Loucy (cell line): ENCODE measurements at regions not wholly inside any gene's neighbourhood (a gene's known extent, or its start where the extent isn't known, plus 50 kb on each side); places are given as distances from the start of the nearest gene placed in this dataset.
"Not testable (repeated sequence)": the region's sequence is repeated elsewhere in the genome, so short reads cannot be mapped to it uniquely, and the experiment has no call there.

Source experiments
- H2AFZ ChIP-seq: fragments of 200-600 bp; sonication (generic); 2 replicates; pipeline ENCODE4 v1.6.0; 2016; ENCODE audit warnings: antibody characterized with exemption, mild to moderate bottlenecking, low read length, moderate library complexity
- H3F3A ChIP-seq: fragments of 200-600 bp; 2 replicates; pipeline ENCODE4 v1.6.0; 2016; ENCODE audit warnings: antibody characterized with exemption, low read depth, mild to moderate bottlenecking
- H3K27me3 ChIP-seq: fragments of 200-600 bp; sonication (generic); 2 replicates; pipeline ENCODE4 v1.6.1; 2014; ENCODE audit warnings: low read length, mild to moderate bottlenecking; ENCODE audit not compliant: insufficient read depth, poor library complexity, severe bottlenecking
- H3K36me3 ChIP-seq: fragments of 200-600 bp; sonication (generic); 2 replicates; pipeline ENCODE4 v1.6.1; 2016; ENCODE audit warnings: low read length; ENCODE audit not compliant: insufficient read depth
- H3K4me1 ChIP-seq: fragments of 200-600 bp; sonication (generic); 2 replicates; pipeline ENCODE4 v1.5.1; 2014; ENCODE audit warnings: low read length, mild to moderate bottlenecking; ENCODE audit not compliant: insufficient read depth, poor library complexity, severe bottlenecking
- H3K4me2 ChIP-seq: fragments of 200-600 bp; sonication (generic); 2 replicates; pipeline ENCODE4 v1.6.0; 2014; ENCODE audit warnings: antibody characterized with exemption, low read length, low read depth, mild to moderate bottlenecking; ENCODE audit not compliant: poor library complexity, severe bottlenecking
- H3K4me3 ChIP-seq: fragments of 200-600 bp; sonication (generic); 2 replicates; pipeline ENCODE4 v1.5.1; 2014; ENCODE audit warnings: low read length, mild to moderate bottlenecking, mixed read lengths; ENCODE audit not compliant: poor library complexity, severe bottlenecking
- H3K79me2 ChIP-seq: fragments of 200-600 bp; sonication (generic); 2 replicates; pipeline ENCODE4 v1.6.1; 2014; ENCODE audit warnings: low read length; ENCODE audit not compliant: insufficient read depth
- H3K9ac ChIP-seq: fragments of 200-600 bp; sonication (generic); 2 replicates; pipeline ENCODE4 v1.6.0; 2014; ENCODE audit warnings: mild to moderate bottlenecking, low read depth, low read length, moderate library complexity; ENCODE audit not compliant: poor library complexity, severe bottlenecking
- H3K9me2 ChIP-seq: fragments of 200-600 bp; sonication (generic); replicated peaks from 2 replicates; pipeline ENCODE4 v1.6.1; 2016; ENCODE audit warnings: low read depth, low read length, mixed read lengths
- H3K9me3 ChIP-seq: fragments of 200-600 bp; sonication (generic); 2 replicates; pipeline ENCODE4 v1.6.1; 2014; ENCODE audit warnings: mild to moderate bottlenecking, antibody characterized with exemption, low read length, low read depth; ENCODE audit not compliant: insufficient read depth
- H4K20me1 ChIP-seq: fragments of 200-600 bp; sonication (generic); 2 replicates; pipeline ENCODE4 v1.6.0; 2014; ENCODE audit warnings: antibody characterized with exemption, low read length, mild to moderate bottlenecking; ENCODE audit not compliant: insufficient read depth, poor library complexity, severe bottlenecking
- CTCF ChIP-seq: fragments of 200-600 bp; sonication (generic); conservative IDR thresholded peaks from 2 replicates; pipeline ENCODE4 v1.5.1; 2014; ENCODE audit warnings: mild to moderate bottlenecking, antibody characterized with exemption, low read length
- EZH2phosphoT487 ChIP-seq: fragments of 200-600 bp; IDR thresholded peaks from 2 replicates; pipeline ENCODE4 v1.6.1; 2018; ENCODE audit warnings: antibody characterized with exemption, mild to moderate bottlenecking, moderate library complexity, borderline replicate concordance

- Histone ChIP-seq H3K9ac (no peak overlapping the region), H3K4me3 (no peak overlapping the region), H3K79me2 (no peaks in the 10 kb centered on the region), H3K4me2 (no peak overlapping the region), H3K4me1 (no peaks in the 10 kb centered on the region), H2AFZ (no peak overlapping the region), H3K9me3 (peaks cover 10% of the 10 kb centered on the region; the same call in 1 of the 2 replicates), H3K9me2 (no peaks in the 10 kb centered on the region), H3K27me3 (no peaks in the 10 kb centered on the region), H4K20me1 (no peaks in the 10 kb centered on the region), H3F3A (no peaks in the 10 kb centered on the region), H3K36me3 (no peaks in the 10 kb centered on the region)
- TF ChIP-seq EZH2phosphoT487 (no peak), CTCF (no peak)
These were observed 255.8 kb upstream of the ZFP42 start for GRCh38 chr4:187739771-187740170.

GRCh38 chr4:187744911-187745310, 250.7 kb upstream of the ZFP42 start:
- Histone ChIP-seq H3K4me3 (no peak overlapping the region), H3K4me2 (no peak overlapping the region), H3K36me3 (no peaks in the 10 kb centered on the region), H2AFZ (no peak overlapping the region), H3K27me3 (no peaks in the 10 kb centered on the region), H3K79me2 (no peaks in the 10 kb centered on the region), H3F3A (no peaks in the 10 kb centered on the region), H3K9me3 (peaks cover 15% of the 10 kb centered on the region; the same call in 1 of the 2 replicates), H3K4me1 (no peaks in the 10 kb centered on the region), H3K9ac (no peak overlapping the region), H4K20me1 (no peaks in the 10 kb centered on the region), H3K9me2 (no peaks in the 10 kb centered on the region)
- TF ChIP-seq EZH2phosphoT487 = no peak
- no peak for TF ChIP-seq CTCF

GRCh38 chr4:187750652-187751051, 244.9 kb upstream of the ZFP42 start:
- not testable (repeated sequence) for H3K9me2 ChIP-seq, H3F3A ChIP-seq, H3K4me3 ChIP-seq

GRCh38 chr4:187767158-187767557, 228.4 kb upstream of the ZFP42 start:
- Histone ChIP-seq H2AFZ (no peak overlapping the region), H3K4me2 (no peak overlapping the region), H3F3A (no peaks in the 10 kb centered on the region), H3K9me2 (no peaks in the 10 kb centered on the region), H3K9me3 (peaks cover 8% of the 10 kb centered on the region; the same call in 1 of the 2 replicates), H3K4me3 (no peak overlapping the region), H3K79me2 (no peaks in the 10 kb centered on the region), H3K36me3 (no peaks in the 10 kb centered on the region), H4K20me1 (no peaks in the 10 kb centered on the region), H3K27me3 (no peaks in the 10 kb centered on the region), H3K9ac (no peak overlapping the region), H3K4me1 (no peaks in the 10 kb centered on the region)
- TF ChIP-seq EZH2phosphoT487 = no peak
- TF ChIP-seq CTCF = no peak

More at GRCh38 chr4:187750652-187751051, 244.9 kb upstream of the ZFP42 start:
- H3K9me3 ChIP-seq = 0 out of 2 replicates have a peak, but pooled peaks cover 16% of the 10 kb centered on the region
- H3K4me1 ChIP-seq, H3K27me3 ChIP-seq, H3K9ac ChIP-seq, H3K4me2 ChIP-seq, H3K36me3 ChIP-seq, H4K20me1 ChIP-seq, H3K79me2 ChIP-seq, H2AFZ ChIP-seq: not testable (repeated sequence)
